ENCODE measurements at regions not wholly inside any gene's neighbourhood (a gene's known extent, or its start where the extent isn't known, plus 50 kb on each side); places are given as distances from the start of the nearest gene placed in this dataset.

DNA sequence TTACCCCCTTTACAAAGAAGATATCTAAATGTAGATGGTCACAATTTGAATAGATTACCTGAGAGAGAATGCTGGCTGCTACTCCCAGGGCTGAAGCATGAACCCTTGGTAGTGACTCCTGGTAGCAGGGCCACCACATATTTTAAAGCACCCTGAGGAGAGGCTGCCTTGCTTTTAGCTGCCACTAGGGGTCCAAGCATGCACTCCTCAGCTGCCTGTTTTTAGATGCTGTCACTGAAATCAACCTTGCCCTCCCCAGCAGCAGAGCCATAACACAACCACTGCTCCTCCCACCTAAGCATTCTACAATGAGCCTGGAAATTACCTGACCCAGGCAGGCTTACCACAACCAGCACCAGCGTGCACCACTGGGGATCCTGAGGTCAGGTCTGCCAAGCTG lies 850.9 kb downstream of the FAM133A start:
- H3K27me3 ChIP-seq (ENCODE audit: control insufficient read depth, insufficient read depth, low read length), result no peaks in the 10 kb centered on the region
- H3K36me3 ChIP-seq (ENCODE audit: control insufficient read depth, insufficient read depth, low read length), result no peaks in the 10 kb centered on the region
- TF ChIP-seq, protein P1, sequence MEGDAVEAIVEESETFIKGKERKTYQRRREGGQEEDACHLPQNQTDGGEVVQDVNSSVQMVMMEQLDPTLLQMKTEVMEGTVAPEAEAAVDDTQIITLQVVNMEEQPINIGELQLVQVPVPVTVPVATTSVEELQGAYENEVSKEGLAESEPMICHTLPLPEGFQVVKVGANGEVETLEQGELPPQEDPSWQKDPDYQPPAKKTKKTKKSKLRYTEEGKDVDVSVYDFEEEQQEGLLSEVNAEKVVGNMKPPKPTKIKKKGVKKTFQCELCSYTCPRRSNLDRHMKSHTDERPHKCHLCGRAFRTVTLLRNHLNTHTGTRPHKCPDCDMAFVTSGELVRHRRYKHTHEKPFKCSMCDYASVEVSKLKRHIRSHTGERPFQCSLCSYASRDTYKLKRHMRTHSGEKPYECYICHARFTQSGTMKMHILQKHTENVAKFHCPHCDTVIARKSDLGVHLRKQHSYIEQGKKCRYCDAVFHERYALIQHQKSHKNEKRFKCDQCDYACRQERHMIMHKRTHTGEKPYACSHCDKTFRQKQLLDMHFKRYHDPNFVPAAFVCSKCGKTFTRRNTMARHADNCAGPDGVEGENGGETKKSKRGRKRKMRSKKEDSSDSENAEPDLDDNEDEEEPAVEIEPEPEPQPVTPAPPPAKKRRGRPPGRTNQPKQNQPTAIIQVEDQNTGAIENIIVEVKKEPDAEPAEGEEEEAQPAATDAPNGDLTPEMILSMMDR (IDR thresholded peaks at IDR 0.05; ENCODE audit: insufficient read depth, low read length, poor library complexity, severe bottlenecking), result no peak
- no peak for DNase-seq (ENCODE audit: low read depth)
- H3K4me3 ChIP-seq (ENCODE audit: low read depth, low read length), result no peak overlapping the region

DNA sequence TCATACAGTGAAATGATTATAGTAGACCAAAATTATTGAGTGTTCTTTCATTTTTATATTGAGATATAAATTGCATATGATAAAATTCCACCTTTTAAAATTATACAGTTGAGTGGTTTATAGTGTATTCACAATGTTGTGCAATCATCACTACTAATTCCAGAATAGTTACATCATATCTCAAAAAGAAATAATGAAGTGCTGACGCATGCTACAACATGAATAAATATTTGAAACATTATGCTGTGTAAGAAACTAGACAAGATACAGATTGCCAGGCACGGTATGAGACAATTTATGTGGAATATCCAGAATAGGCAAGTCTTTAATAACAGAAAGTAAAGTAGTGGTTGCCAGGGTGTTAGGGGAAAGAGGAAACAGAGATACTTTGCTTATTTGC lies 871.7 kb downstream of the FAM133A start:
- Histone ChIP-seq H3K27me3 (ENCODE audit: control insufficient read depth, insufficient read depth, low read length) (no peaks in the 10 kb centered on the region), H3K4me3 (ENCODE audit: low read depth, low read length) (no peak overlapping the region), H3K36me3 (ENCODE audit: control insufficient read depth, insufficient read depth, low read length) (no peaks in the 10 kb centered on the region)
- no peak for DNase-seq (ENCODE audit: low read depth)
- TF ChIP-seq, protein P1 (IDR thresholded peaks at IDR 0.05; ENCODE audit: insufficient read depth, low read length, poor library complexity, severe bottlenecking), result no peak

DNA sequence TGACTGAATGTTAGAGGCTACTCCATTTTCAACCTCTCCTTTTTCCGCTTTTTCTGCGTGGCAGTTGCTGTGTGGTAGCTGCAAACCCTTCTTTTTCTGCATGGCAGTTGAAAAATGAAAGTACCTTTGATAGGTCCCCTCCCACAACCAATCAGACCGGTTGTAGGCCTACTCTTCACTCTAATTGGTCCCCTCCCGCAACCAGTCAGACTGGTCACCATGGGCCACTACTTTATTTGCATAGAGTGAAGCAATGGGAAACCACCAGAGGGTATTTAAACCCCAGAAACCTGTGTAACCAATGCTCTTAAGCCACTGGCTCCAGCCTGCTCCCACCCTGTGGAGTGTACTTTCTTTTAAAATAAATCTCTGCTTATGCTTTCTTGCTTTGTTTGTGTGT lies 877.8 kb downstream of the FAM133A start:
- Histone ChIP-seq H3K36me3 (ENCODE audit: control insufficient read depth, insufficient read depth, low read length) (no peaks in the 10 kb centered on the region), H3K4me3 (ENCODE audit: low read depth, low read length) (no peak overlapping the region), H3K27me3 (ENCODE audit: control insufficient read depth, insufficient read depth, low read length) (no peaks in the 10 kb centered on the region)
- TF ChIP-seq, protein P1 (IDR thresholded peaks at IDR 0.05; ENCODE audit: insufficient read depth, low read length, poor library complexity, severe bottlenecking), result no peak
- no peak for DNase-seq (ENCODE audit: low read depth)

DNA sequence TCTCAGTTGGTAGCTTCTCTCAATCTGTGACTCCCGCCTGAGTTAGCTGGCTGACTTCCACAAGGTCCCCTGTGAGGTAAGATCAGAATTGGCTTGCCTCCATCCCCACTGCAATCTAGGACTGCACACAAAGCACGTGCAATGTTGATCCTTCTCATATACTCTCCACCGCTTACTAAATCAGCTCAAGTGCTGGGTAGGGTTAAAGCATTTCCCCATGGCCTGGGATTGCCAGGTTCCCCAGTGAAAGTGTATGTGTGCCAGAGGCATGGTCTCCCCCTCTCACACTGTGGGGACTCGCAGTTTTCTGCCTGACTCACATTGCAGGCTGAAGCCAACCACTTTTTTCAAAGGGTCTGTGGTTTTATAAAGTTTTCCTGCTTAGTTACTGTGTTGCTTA lies 886.9 kb downstream of the FAM133A start:
- Histone ChIP-seq H3K27me3 (ENCODE audit: control insufficient read depth, insufficient read depth, low read length) (no peaks in the 10 kb centered on the region), H3K4me3 (ENCODE audit: low read depth, low read length) (no peak overlapping the region), H3K36me3 (ENCODE audit: control insufficient read depth, insufficient read depth, low read length) (no peaks in the 10 kb centered on the region)
- DNase-seq (ENCODE audit: low read depth), result no peak
- TF ChIP-seq, protein P1 (IDR thresholded peaks at IDR 0.05; ENCODE audit: insufficient read depth, low read length, poor library complexity, severe bottlenecking), result no peak

DNA sequence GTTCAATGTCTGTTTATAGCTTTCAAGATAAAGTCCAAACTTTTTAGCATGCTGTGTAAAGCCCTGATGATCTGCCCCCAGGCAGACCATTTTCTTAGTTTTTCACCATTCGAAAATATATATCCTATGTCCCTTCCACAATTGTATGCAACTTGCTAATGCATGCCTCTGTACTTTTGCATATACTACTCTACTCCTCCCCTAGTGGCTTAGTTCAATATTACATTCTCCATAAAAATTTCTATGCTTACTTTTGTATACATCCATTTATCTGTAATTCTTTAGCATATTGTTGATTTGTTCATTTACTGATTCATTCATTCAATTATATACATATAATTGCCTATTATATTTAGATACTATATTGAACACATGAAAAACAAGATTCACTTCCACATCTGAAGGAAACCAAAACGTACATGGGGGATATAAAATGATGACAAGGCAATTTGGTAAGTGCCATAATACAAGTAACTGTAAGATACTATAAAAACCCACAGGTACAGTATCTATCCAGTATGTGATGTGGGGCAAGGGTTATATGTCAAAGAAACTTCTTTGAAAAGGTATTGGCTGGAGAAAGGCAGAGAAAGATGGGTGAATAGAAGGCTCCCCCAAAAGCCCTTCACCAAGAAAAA lies 902.5 kb downstream of the FAM133A start:
- Histone ChIP-seq H3K4me3 (ENCODE audit: low read depth, low read length) (no peak overlapping the region), H3K27me3 (ENCODE audit: control insufficient read depth, insufficient read depth, low read length) (no peaks in the 10 kb centered on the region), H3K36me3 (ENCODE audit: control insufficient read depth, insufficient read depth, low read length) (no peaks in the 10 kb centered on the region)
- DNase-seq (ENCODE audit: low read depth), result no peak
- TF ChIP-seq, protein P1 (IDR thresholded peaks at IDR 0.05; ENCODE audit: insufficient read depth, low read length, poor library complexity, severe bottlenecking), result no peak

DNA sequence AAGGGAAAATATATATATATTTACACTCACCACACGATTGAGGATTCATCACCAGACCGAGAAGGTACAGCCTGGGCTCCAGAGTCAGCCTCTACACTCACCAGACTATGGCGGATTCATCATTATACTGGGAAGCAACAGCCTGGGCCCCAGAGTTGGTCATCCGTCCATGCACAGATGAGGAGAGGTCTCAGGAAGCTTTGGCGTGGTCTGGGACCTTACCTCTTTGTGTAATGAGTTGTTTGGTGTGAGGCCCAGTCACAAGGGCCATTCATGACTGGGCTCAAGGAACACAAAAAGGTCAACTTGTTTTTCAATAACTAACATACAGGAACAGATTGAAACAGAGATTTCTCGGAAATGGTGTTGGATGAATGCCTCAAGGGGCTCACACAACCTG lies 926.1 kb downstream of the FAM133A start:
- TF ChIP-seq, protein P1 (IDR thresholded peaks at IDR 0.05; ENCODE audit: insufficient read depth, low read length, poor library complexity, severe bottlenecking), result no peak
- H3K4me3 ChIP-seq (ENCODE audit: low read depth, low read length), result no peak overlapping the region
- DNase-seq (ENCODE audit: low read depth), result no peak
- H3K36me3 ChIP-seq (ENCODE audit: control insufficient read depth, insufficient read depth, low read length), result no peaks in the 10 kb centered on the region
- no peaks in the 10 kb centered on the region for H3K27me3 ChIP-seq (ENCODE audit: control insufficient read depth, insufficient read depth, low read length)
